GM18858 (cell line): ENCODE measurements at regions not wholly inside any gene's neighbourhood (a gene's known extent, or its start where the extent isn't known, plus 50 kb on each side); places are given as distances from the start of the nearest gene placed in this dataset.
"Not testable (repeated sequence)": the region's sequence is repeated elsewhere in the genome, so short reads cannot be mapped to it uniquely, and the experiment has no call there.

Source experiments
- ATAC-seq: cut with Tn5 transposase; IDR thresholded peaks from one replicate; pipeline ENCODE4 v1.9.1; 2021; ENCODE audit not compliant: unreplicated experiment

GRCh38 chr7:109695419-109695818 lies 1125.7 kb downstream of the DNAJB9 start:
- no peak for ATAC-seq

GRCh38 chr7:109696723-109697122 lies 1127.0 kb downstream of the DNAJB9 start:
- ATAC-seq, result no peak

GRCh38 chr7:109699661-109700060 lies 1130.0 kb downstream of the DNAJB9 start:
- ATAC-seq, result no peak

GRCh38 chr7:109713366-109713765 lies 1143.7 kb downstream of the DNAJB9 start:
- ATAC-seq, result no peak

- not testable (repeated sequence) for ATAC-seq
These were observed 1149.7 kb downstream of the DNAJB9 start for GRCh38 chr7:109719359-109719758.

- no peak for ATAC-seq
These were observed 1164.9 kb downstream of the DNAJB9 start for GRCh38 chr7:109734601-109735000.

GRCh38 chr7:109735881-109736280 lies 1166.2 kb downstream of the DNAJB9 start:
- no peak for ATAC-seq

GRCh38 chr7:109745677-109746410 lies 1176.2 kb downstream of the DNAJB9 start:
- ATAC-seq, result no peak

- ATAC-seq, result no peak
These were observed 1181.6 kb downstream of the DNAJB9 start for GRCh38 chr7:109751241-109751640.

- ATAC-seq, result no peak
These were observed 1182.4 kb downstream of the DNAJB9 start for GRCh38 chr7:109752068-109752467.

GRCh38 chr7:109757713-109758112 lies 1188.0 kb downstream of the DNAJB9 start:
- ATAC-seq, result no peak

GRCh38 chr7:109763611-109764010 lies 1193.9 kb downstream of the DNAJB9 start:
- ATAC-seq, result no peak

GRCh38 chr7:109772161-109772560 lies 1202.5 kb downstream of the DNAJB9 start:
- no peak for ATAC-seq

GRCh38 chr7:109782806-109783205 lies 1213.1 kb downstream of the DNAJB9 start:
- no peak for ATAC-seq

- no peak for ATAC-seq
These were observed 1236.9 kb downstream of the DNAJB9 start for GRCh38 chr7:109806548-109806947.

- no peak for ATAC-seq
These were observed 1251.5 kb downstream of the DNAJB9 start for GRCh38 chr7:109821156-109821555.

GRCh38 chr7:109834851-109835250 lies 1256.1 kb upstream of the LRRN3 start:
- ATAC-seq, result no peak

GRCh38 chr7:109835577-109835976 lies 1255.3 kb upstream of the LRRN3 start:
- no peak for ATAC-seq

- ATAC-seq, result no peak
These were observed 1254.9 kb upstream of the LRRN3 start for GRCh38 chr7:109836016-109836415.

- ATAC-seq, result no peak
These were observed 1248.5 kb upstream of the LRRN3 start for GRCh38 chr7:109842386-109842785.

GRCh38 chr7:109844362-109844761 lies 1246.6 kb upstream of the LRRN3 start:
- ATAC-seq, result no peak

- ATAC-seq, result no peak
These were observed 1226.7 kb upstream of the LRRN3 start for GRCh38 chr7:109864230-109864629.

- ATAC-seq, result no peak
These were observed 1222.6 kb upstream of the LRRN3 start for GRCh38 chr7:109868215-109868860.
